GM23338 (cell line): ENCODE measurements at regions not wholly inside any gene's neighbourhood (a gene's known extent, or its start where the extent isn't known, plus 50 kb on each side); places are given as distances from the start of the nearest gene placed in this dataset.
"Not testable (repeated sequence)": the region's sequence is repeated elsewhere in the genome, so short reads cannot be mapped to it uniquely, and the experiment has no call there.

Experiments
- ATAC-seq: fragments of 200-7000 bp; cut with Tn5 transposase; 3 replicates; pipeline ENCODE4 v1.9.1; 2020
- DNase-seq: peaks from one replicate; pipeline ENCODE4 v3.0.0-alpha.2; 2015; ENCODE audit warnings: low spot score
- H2AFZ ChIP-seq: fragments of 200-600 bp; sonication (generic); 2 replicates; pipeline ENCODE4 v1.8.0; 2016; ENCODE audit warnings: antibody characterized with exemption, mild to moderate bottlenecking, moderate library complexity
- H3F3A ChIP-seq: fragments of 200-600 bp; sonication (generic); replicated peaks from 2 replicates; pipeline ENCODE4 v1.8.0; 2017; ENCODE audit warnings: antibody characterized with exemption, mixed run types, low read depth
- H3K27ac ChIP-seq: fragments of 200-600 bp; sonication (generic); 2 replicates; pipeline ENCODE4 v1.6.1; 2016; ENCODE audit warnings: low read depth
- H3K27me3 ChIP-seq: fragments of 200-600 bp; sonication (generic); 2 replicates; pipeline ENCODE4 v1.8.0; 2016; ENCODE audit warnings: mild to moderate bottlenecking, mixed run types, moderate library complexity; ENCODE audit not compliant: insufficient read depth
- H3K36me3 ChIP-seq: fragments of 200-600 bp; sonication (generic); 2 replicates; pipeline ENCODE4 v1.8.0; 2016; ENCODE audit warnings: mild to moderate bottlenecking; ENCODE audit not compliant: insufficient read depth
- H3K4me1 ChIP-seq: fragments of 200-600 bp; sonication (generic); 2 replicates; pipeline ENCODE4 v1.8.0; 2016; ENCODE audit warnings: mild to moderate bottlenecking, moderate library complexity; ENCODE audit not compliant: insufficient read depth
- H3K4me2 ChIP-seq: fragments of 200-600 bp; sonication (generic); 2 replicates; pipeline ENCODE4 v1.7.1; 2017; ENCODE audit warnings: mixed run types
- H3K4me3 ChIP-seq: fragments of 200-600 bp; sonication (generic); 2 replicates; pipeline ENCODE4 v1.6.1; 2016; ENCODE audit warnings: mixed run types
- H3K79me2 ChIP-seq: fragments of 200-600 bp; sonication (generic); replicated peaks from 2 replicates; pipeline ENCODE4 v1.8.0; 2017; ENCODE audit warnings: mild to moderate bottlenecking; ENCODE audit not compliant: insufficient read depth
- H3K9me2 ChIP-seq: fragments of 200-600 bp; sonication (generic); 2 replicates; pipeline ENCODE4 v1.8.0; 2017; ENCODE audit not compliant: insufficient read depth
- H4K20me1 ChIP-seq: fragments of 200-600 bp; sonication (generic); replicated peaks from 2 replicates; pipeline ENCODE4 v1.8.0; 2017; ENCODE audit warnings: mild to moderate bottlenecking; ENCODE audit not compliant: insufficient read depth
- H3K27ac Mint-ChIP-seq: 2 replicates; pipeline ENCODE4 v1.8.0; 2020; ENCODE audit warnings: inconsistent platforms, mild to moderate bottlenecking, moderate library complexity, mixed read lengths
- H3K27me3 Mint-ChIP-seq: 3 replicates; pipeline ENCODE4 v1.8.0; 2022; ENCODE audit warnings: low read depth, mild to moderate bottlenecking, moderate library complexity, mixed read lengths, inconsistent platforms; ENCODE audit not compliant: insufficient read depth, poor library complexity
- H3K36me3 Mint-ChIP-seq: 3 replicates; pipeline ENCODE4 v1.8.0; 2021; ENCODE audit warnings: low read depth, mild to moderate bottlenecking, inconsistent platforms, moderate library complexity, mixed read lengths
- H3K4me1 Mint-ChIP-seq: 3 replicates; pipeline ENCODE4 v1.8.0; 2020; ENCODE audit warnings: mild to moderate bottlenecking, inconsistent platforms, mixed read lengths
- H3K4me3 Mint-ChIP-seq: 3 replicates; pipeline ENCODE4 v1.8.0; 2021; ENCODE audit warnings: moderate library complexity, mild to moderate bottlenecking, inconsistent platforms, mixed read lengths
- H3K9me3 Mint-ChIP-seq: 3 replicates; pipeline ENCODE4 v1.8.0; 2020; ENCODE audit warnings: moderate library complexity, mild to moderate bottlenecking, inconsistent platforms, mixed read lengths
- ETS1 ChIP-seq: IDR thresholded peaks from 2 replicates; pipeline ENCODE4 v1.6.1; 2016; ENCODE audit warnings: antibody characterized with exemption
- ZNF462 ChIP-seq: fragments of 250-450 bp; sonication (Bioruptor Pico); IDR thresholded peaks from 2 replicates; pipeline ENCODE4 v1.5.0; 2020; ENCODE audit warnings: mild to moderate bottlenecking, moderate library complexity

GRCh38 chr7:153408360-153409335 lies 643.5 kb upstream of the DPP6 start:
- Histone ChIP-seq H3K4me2 (no peak overlapping the region), H3K4me1 (no peaks in the 10 kb centered on the region), H3K27me3 (no peaks in the 10 kb centered on the region), H3F3A (no peaks in the 10 kb centered on the region), H3K9me2 (no peaks in the 10 kb centered on the region), H3K27ac (no peak overlapping the region), H2AFZ (no peak overlapping the region), H3K79me2 (no peaks in the 10 kb centered on the region), H3K4me3 (no peak overlapping the region), H3K36me3 (peaks cover 3% of the 10 kb centered on the region; the same call in 1 of the 2 replicates), H4K20me1 (no peaks in the 10 kb centered on the region)
- no peak for TF ChIP-seq ZNF462 (CRISPR knock-in tag)
- no peak for TF ChIP-seq ETS1
- H3K27me3 Mint-ChIP-seq: peaks cover 2% of the 10 kb centered on the region
- peaks cover 98% of the 10 kb centered on the region for H3K9me3 Mint-ChIP-seq
- no peak overlapping the region for H3K27ac Mint-ChIP-seq
- DNase-seq (no peak), ATAC-seq (no peak)
- H3K36me3 Mint-ChIP-seq: peaks cover 57% of the 10 kb centered on the region
- H3K4me3 Mint-ChIP-seq: no peak overlapping the region
- no peaks in the 10 kb centered on the region for H3K4me1 Mint-ChIP-seq

GRCh38 chr7:153409567-153410342 lies 642.4 kb upstream of the DPP6 start:
- DNase-seq, H3K27me3 ChIP-seq, H3F3A ChIP-seq, H3K27ac ChIP-seq, H3K4me2 ChIP-seq, H3K9me2 ChIP-seq, ATAC-seq, H3K36me3 ChIP-seq, H3K4me1 ChIP-seq, H3K79me2 ChIP-seq, H2AFZ ChIP-seq, H3K4me1 Mint-ChIP-seq, H3K27me3 Mint-ChIP-seq, H3K4me3 Mint-ChIP-seq, H3K27ac Mint-ChIP-seq, H3K4me3 ChIP-seq, H4K20me1 ChIP-seq: not testable (repeated sequence)
- Mint-ChIP-seq H3K36me3 (peaks cover 50% of the 10 kb centered on the region), H3K9me3 (peaks cover 98% of the 10 kb centered on the region)

- H4K20me1 ChIP-seq, H2AFZ ChIP-seq, H3K4me1 Mint-ChIP-seq, H3K4me2 ChIP-seq, ATAC-seq, H3F3A ChIP-seq, H3K4me3 Mint-ChIP-seq, DNase-seq, H3K4me1 ChIP-seq, H3K36me3 ChIP-seq, H3K79me2 ChIP-seq, H3K9me2 ChIP-seq, H3K27me3 Mint-ChIP-seq, H3K27ac ChIP-seq, H3K27me3 ChIP-seq, H3K4me3 ChIP-seq, H3K27ac Mint-ChIP-seq: not testable (repeated sequence)
- Mint-ChIP-seq H3K9me3 (peaks cover 98% of the 10 kb centered on the region), H3K36me3 (peaks cover 51% of the 10 kb centered on the region)
Measured at GRCh38 chr7:153410997-153411642, 641.1 kb upstream of the DPP6 start.
